IMR-90 (cell line): ENCODE measurements at regions not wholly inside any gene's neighbourhood (a gene's known extent, or its start where the extent isn't known, plus 50 kb on each side); places are given as distances from the start of the nearest gene placed in this dataset.

Experiments used
- ATAC-seq: fragments of 200-7000 bp; cut with Tn5 transposase; 2 replicates; pipeline ENCODE4 v1.9.1; 2020; ENCODE audit warnings: low read depth, mild to moderate bottlenecking, moderate library complexity
- BruUV-seq: library from RNA; stranded (reverse); fragments of 400-500 nt; replicated peaks from 2 replicates; lab custom pipeline; 2021; lab: Mats Ljungman, UMichigan
- CTCF ChIA-PET: fragments of 300-600 bp; formaldehyde crosslinking; extraction: SDS; loops from one replicate; lab custom pipeline; 2021; ENCODE audit warnings: antibody characterized with exemption; lab: Yijun Ruan, JAX
- POLR2A ChIA-PET: fragments of 300-600 bp; sonication (Branson Sonifier 250); formaldehyde crosslinking; loops from one replicate; lab custom pipeline; 2022; ENCODE audit warnings: antibody characterized with exemption; ENCODE audit not compliant: unreplicated experiment; lab: Charles Lee
- DNase-seq: peaks from one replicate; pipeline ENCODE4 v3.0.0; 2013
- H2AFZ ChIP-seq: replicated peaks from 2 replicates; pipeline ENCODE3; 2013; ENCODE audit warnings: low read length, mild to moderate bottlenecking; ENCODE audit not compliant: poor library complexity
- H2AK5ac ChIP-seq: 2 replicates; pipeline ENCODE4 v1.6.1; 2013; ENCODE audit warnings: low read depth, low read length, inconsistent platforms
- H2AK9ac ChIP-seq: replicated peaks from 2 replicates; pipeline ENCODE3; 2013; ENCODE audit warnings: mild to moderate bottlenecking, low read depth, low read length, moderate library complexity; ENCODE audit not compliant: poor library complexity
- H2BK120ac ChIP-seq: 2 replicates; pipeline ENCODE4 v1.6.1; 2013; ENCODE audit warnings: low read depth, low read length, inconsistent platforms
- H2BK15ac ChIP-seq: 3 replicates; pipeline ENCODE4 v1.6.1; 2013; ENCODE audit warnings: low read depth, low read length, inconsistent platforms
- H2BK20ac ChIP-seq: 2 replicates; pipeline ENCODE4 v1.6.1; 2013; ENCODE audit warnings: low read depth, mild to moderate bottlenecking, inconsistent platforms, low read length, moderate library complexity
- H2BK5ac ChIP-seq: 2 replicates; pipeline ENCODE4 v1.6.1; 2013; ENCODE audit warnings: mild to moderate bottlenecking, low read depth, low read length, inconsistent platforms; ENCODE audit not compliant: poor library complexity, severe bottlenecking
- H3K14ac ChIP-seq: replicated peaks from 2 replicates; pipeline ENCODE4 v1.6.1; 2013; ENCODE audit warnings: low read depth, low read length, inconsistent platforms
- H3K18ac ChIP-seq: 2 replicates; pipeline ENCODE4 v1.6.1; 2013; ENCODE audit warnings: low read depth, low read length, control low read depth
- H3K23ac ChIP-seq: 2 replicates; pipeline ENCODE4 v1.6.1; 2013; ENCODE audit warnings: low read depth, low read length, inconsistent platforms
- H3K27ac ChIP-seq: 2 replicates; pipeline ENCODE4 v1.5.1; 2013; ENCODE audit warnings: mild to moderate bottlenecking, control low read depth, low read length; ENCODE audit not compliant: insufficient read depth
- H3K27me3 ChIP-seq: 2 replicates; pipeline ENCODE4 v1.6.1; 2013; ENCODE audit warnings: low read length; ENCODE audit not compliant: control insufficient read depth, insufficient read depth
- H3K36me3 ChIP-seq: 2 replicates; pipeline ENCODE4 v1.6.1; 2013; ENCODE audit warnings: low read length, mixed read lengths; ENCODE audit not compliant: control insufficient read depth, insufficient read depth
- H3K4ac ChIP-seq: 2 replicates; pipeline ENCODE4 v1.6.1; 2013; ENCODE audit warnings: low read depth, low read length, inconsistent platforms
- H3K4me1 ChIP-seq: 2 replicates; pipeline ENCODE4 v1.6.1; 2013; ENCODE audit warnings: low read length, mixed read lengths; ENCODE audit not compliant: control insufficient read depth, insufficient read depth
- H3K4me2 ChIP-seq: 2 replicates; pipeline ENCODE4 v1.6.1; 2013; ENCODE audit warnings: low read depth, mild to moderate bottlenecking, control low read depth, low read length, moderate library complexity
- H3K4me3 ChIP-seq: 2 replicates; pipeline ENCODE4 v1.5.1; 2013; ENCODE audit warnings: low read depth, mild to moderate bottlenecking, control low read depth, low read length, moderate library complexity; ENCODE audit not compliant: insufficient read depth
- H3K56ac ChIP-seq: 2 replicates; pipeline ENCODE4 v1.6.1; 2013; ENCODE audit warnings: low read length, inconsistent platforms; ENCODE audit not compliant: insufficient read depth; ENCODE audit errors: extremely low read depth
- H3K79me1 ChIP-seq, 2 experiments: 2 replicates each; pipeline ENCODE4 v1.6.1; 2013; ENCODE audit warnings: low read length in 2 of 2, inconsistent platforms in 1 of 2, low read depth in 1 of 2
- H3K9ac ChIP-seq: 2 replicates; pipeline ENCODE4 v1.6.1; 2013; ENCODE audit warnings: low read depth, low read length, control low read depth
- H3K9me1 ChIP-seq: 2 replicates; pipeline ENCODE4 v1.6.1; 2013; ENCODE audit warnings: low read length, inconsistent platforms; ENCODE audit not compliant: insufficient read depth
- H3K9me3 ChIP-seq: 2 replicates; pipeline ENCODE4 v1.6.1; 2013; ENCODE audit warnings: low read length; ENCODE audit not compliant: control insufficient read depth, insufficient read depth
- H4K20me1 ChIP-seq: 2 replicates; pipeline ENCODE4 v1.6.1; 2013; ENCODE audit warnings: low read length, inconsistent platforms; ENCODE audit not compliant: insufficient read depth
- H4K5ac ChIP-seq: 2 replicates; pipeline ENCODE4 v1.6.1; 2013; ENCODE audit warnings: mild to moderate bottlenecking, low read depth, low read length, control low read depth
- H4K8ac ChIP-seq, 2 experiments: 2 replicates each; pipeline ENCODE4 v1.6.1; 2013; ENCODE audit warnings: low read depth in 2 of 2, low read length in 2 of 2, control low read depth in 1 of 2, inconsistent platforms in 1 of 2
- H4K91ac ChIP-seq: 2 replicates; pipeline ENCODE4 v1.6.1; 2013; ENCODE audit warnings: low read depth, low read length, inconsistent platforms; ENCODE audit not compliant: insufficient read depth
- BHLHE40 ChIP-seq: fragments of 150-350 bp; IDR thresholded peaks from 2 replicates; pipeline ENCODE4 v1.6.1; 2016; ENCODE audit warnings: mild to moderate bottlenecking, low read depth, low read length
- CEBPB ChIP-seq: IDR thresholded peaks from 2 replicates; pipeline ENCODE4 v1.6.1; 2012; ENCODE audit warnings: low read depth, low read length, improper control_type of control experiment
- CHD1 ChIP-seq: IDR thresholded peaks from 2 replicates; pipeline ENCODE4 v1.6.1; 2012; ENCODE audit warnings: low read depth, low read length, improper control_type of control experiment
- CTCF ChIP-seq: conservative IDR thresholded peaks from 2 replicates; pipeline ENCODE4 v1.5.1; 2012; ENCODE audit warnings: mild to moderate bottlenecking, low read depth, low read length, improper control_type of control experiment
- FOS ChIP-seq: fragments of 150-350 bp; IDR thresholded peaks from 2 replicates; pipeline ENCODE4 v1.6.1; 2016; ENCODE audit warnings: low read depth, low read length
- MAFK ChIP-seq: IDR thresholded peaks from 2 replicates; pipeline ENCODE4 v1.6.1; 2012; ENCODE audit warnings: low read depth, low read length, improper control_type of control experiment
- MAZ ChIP-seq: IDR thresholded peaks from 2 replicates; pipeline ENCODE4 v1.6.1; 2012; ENCODE audit warnings: low read depth, mild to moderate bottlenecking, low read length, improper control_type of control experiment, moderate library complexity, borderline replicate concordance
- MXI1 ChIP-seq: IDR thresholded peaks from 2 replicates; pipeline ENCODE4 v1.6.1; 2012; ENCODE audit warnings: low read depth, mild to moderate bottlenecking, low read length, moderate library complexity, borderline replicate concordance
- RAD21 ChIP-seq: IDR thresholded peaks from 2 replicates; pipeline ENCODE4 v1.6.1; 2012; ENCODE audit warnings: low read length, improper control_type of control experiment
- RCOR1 ChIP-seq: IDR thresholded peaks from 2 replicates; pipeline ENCODE4 v1.6.1; 2012; ENCODE audit warnings: mild to moderate bottlenecking, low read length, improper control_type of control experiment; ENCODE audit not compliant: insufficient replicate concordance
- RFX5 ChIP-seq: IDR thresholded peaks from 2 replicates; pipeline ENCODE4 v1.8.0; 2012; ENCODE audit warnings: low read depth, mild to moderate bottlenecking, low read length, moderate library complexity
- SMC3 ChIP-seq: fragments of 150-350 bp; IDR thresholded peaks from 2 replicates; pipeline ENCODE4 v1.6.1; 2016; ENCODE audit warnings: low read depth, mild to moderate bottlenecking, antibody characterized with exemption, low read length, moderate library complexity
- USF2 ChIP-seq: fragments of 150-350 bp; IDR thresholded peaks from 2 replicates; pipeline ENCODE4 v1.6.1; 2017; ENCODE audit warnings: mild to moderate bottlenecking, antibody characterized with exemption, low read length, low read depth
- WGBS, 2 experiments: methylation state at CpG; one replicate each; pipeline versions ENCODE4 v1.1.5 to v1.1.7; 2013; ENCODE audit warnings: missing lambda C conversion rate in 2 of 2; ENCODE audit not compliant: insufficient read length in 1 of 2; ENCODE audit errors: extremely low coverage in 2 of 2; 5-methylcytosine and 5-hydroxymethylcytosine counted together
- dilution Hi-C: fragments of 300-500 bp; cut with HindIII; formaldehyde crosslinking; loops from one replicate; pipeline ENCODE4 v1.14.3; 2018; ENCODE audit warnings: low sequenced_read_pairs; ENCODE audit not compliant: unreplicated experiment
- in situ Hi-C: fragments of 300-500 bp; cut with MboI; formaldehyde crosslinking; loops from 3 replicates; pipeline ENCODE4 v1.14.3; 2019; ENCODE audit warnings: low sequenced_read_pairs, inconsistent platforms, mixed read lengths
- intact Hi-C: fragments of 100-400 bp; cut with micrococcal nuclease; formaldehyde crosslinking; loops from 2 replicates; pipeline ENCODE4 v1.10.0; 2022

- dilution Hi-C loops: no loop called here
- Histone ChIP-seq H4K5ac (no peak overlapping the region), H3K4me3 (no peak overlapping the region), H3K36me3 (no peaks in the 10 kb centered on the region), H2BK5ac (no peak overlapping the region), H2AK9ac (no peak overlapping the region), H3K18ac (no peak overlapping the region), H2BK15ac (no peak overlapping the region), H3K27ac (no peak overlapping the region), H2BK20ac (no peak overlapping the region), H3K9me1 (no peaks in the 10 kb centered on the region), H3K4ac (peak overlapping the region; percentile 13; the same call in 1 of the 2 replicates), H4K91ac (no peak overlapping the region), H3K9me3 (peaks cover 5% of the 10 kb centered on the region; the same call in 1 of the 2 replicates), H2AK5ac (peak overlapping the region; percentile 4; the same call in 1 of the 2 replicates), H3K9ac (no peak overlapping the region), H2BK120ac (no peak overlapping the region; the same call in 1 of the 2 replicates), H3K14ac (peak overlapping the region; percentile 22; the same call in 1 of the 2 replicates), H3K56ac (no peak overlapping the region), H4K20me1 (no peaks in the 10 kb centered on the region), H3K27me3 (no peaks in the 10 kb centered on the region), H3K23ac (no peak overlapping the region), H2AFZ (no peak overlapping the region), H4K8ac (peak overlapping the region in 1 of 2 experiments; percentile 26; a peak in 1 of 4 replicates), H3K79me1 (peaks cover 0 to 5% of the 10 kb centered on the region in 2 experiments; a peak in 2 of 4 replicates), H3K4me1 (peaks cover 5% of the 10 kb centered on the region), H3K4me2 (no peak overlapping the region)
- intact Hi-C loops: no loop called here
- ATAC-seq (no peak), DNase-seq (no peak)
- WGBS, 2 experiments: 100% methylated on average over 1 of the region's 4 CpGs; no CpG with 5 or more reads in 1 of the 2 experiments
- in situ Hi-C loops: no loop called here
- ChIA-PET CTCF (no interaction called here), POLR2A (no interaction called here)
- TF ChIP-seq MAFK (no peak), CTCF (no peak), BHLHE40 (no peak), RAD21 (no peak), RCOR1 (no peak), FOS (no peak), SMC3 (no peak), USF2 (no peak), MXI1 (no peak), CEBPB (no peak), CHD1 (no peak), RFX5 (no peak), MAZ (no peak)
- BruUV-seq: no TSS peak
Observed at GRCh38 chr9:91145496-91145895, 216.2 kb downstream of the AUH start.
